ENCODE measurements at regions not wholly inside any gene's neighbourhood (a gene's known extent, or its start where the extent isn't known, plus 50 kb on each side); places are given as distances from the start of the nearest gene placed in this dataset.

- TF ChIP-seq CTCF (IDR thresholded peaks at IDR 0.05; ENCODE audit: low read depth, low read length) = no peak
- DNase-seq (ENCODE audit: extremely low read depth, low read depth) = no peak
Observed at GRCh38 chr6:8260610-8261009, 158.3 kb upstream of the EEF1E1 start.

GRCh38 chr6:8246403-8246802, 144.1 kb upstream of the EEF1E1 start:
- DNase-seq (ENCODE audit: extremely low read depth, low read depth) = no peak
- no peak for TF ChIP-seq CTCF (IDR thresholded peaks at IDR 0.05; ENCODE audit: low read depth, low read length)

GRCh38 chr6:8245726-8246125, 143.4 kb upstream of the EEF1E1 start:
- no peak for DNase-seq (ENCODE audit: extremely low read depth, low read depth)
- TF ChIP-seq CTCF (IDR thresholded peaks at IDR 0.05; ENCODE audit: low read depth, low read length) = no peak

- TF ChIP-seq CTCF (IDR thresholded peaks at IDR 0.05; ENCODE audit: low read depth, low read length) = no peak
- DNase-seq (ENCODE audit: extremely low read depth, low read depth) = no peak
Observed at GRCh38 chr6:8243475-8243874, 141.1 kb upstream of the EEF1E1 start.

- no peak for TF ChIP-seq CTCF (IDR thresholded peaks at IDR 0.05; ENCODE audit: low read depth, low read length)
- DNase-seq (ENCODE audit: extremely low read depth, low read depth) = no peak
Observed at GRCh38 chr6:8242885-8243284, 140.5 kb upstream of the EEF1E1 start.

- TF ChIP-seq CTCF (IDR thresholded peaks at IDR 0.05; ENCODE audit: low read depth, low read length) = no peak
- DNase-seq (ENCODE audit: extremely low read depth, low read depth) = no peak
Observed at GRCh38 chr6:8240301-8240700, 138.0 kb upstream of the EEF1E1 start.

- no peak for DNase-seq (ENCODE audit: extremely low read depth, low read depth)
- no peak for TF ChIP-seq CTCF (IDR thresholded peaks at IDR 0.05; ENCODE audit: low read depth, low read length)
Observed at GRCh38 chr6:8238773-8239683, 136.7 kb upstream of the EEF1E1 start.

All from AG09319 (cell line).